K562 (cell line): ENCODE measurements at regions not wholly inside any gene's neighbourhood (a gene's known extent, or its start where the extent isn't known, plus 50 kb on each side); places are given as distances from the start of the nearest gene placed in this dataset.

Experiments
- ATAC-seq: fragments of 200-7000 bp; cut with Tn5 transposase; 3 replicates; pipeline ENCODE4 v1.9.1; 2020; ENCODE audit warnings: moderate library complexity
- BruUV-seq: library from RNA; stranded (reverse); fragments of 400-500 nt; replicated peaks from 2 replicates; lab custom pipeline; 2021; lab: Mats Ljungman, UMichigan
- CTCF ChIA-PET: fragments of 300-600 bp; formaldehyde crosslinking; extraction: SDS; loops from one replicate; lab custom pipeline; 2021; ENCODE audit warnings: low intra/inter-chr PET ratio; lab: Yijun Ruan, JAX
- POLR2A ChIA-PET: fragments of 300-600, 350-650 bp; sonication (Branson Sonifier 250); formaldehyde crosslinking; extraction: SDS; loops from one replicate; lab custom pipeline; 2021; ENCODE audit warnings: antibody characterized with exemption, inconsistent platforms; lab: Yijun Ruan, JAX
- DNase-seq, 4 experiments: peaks; one replicate each; pipeline versions ENCODE4 v3.0.0 to v3.0.0-alpha.2; 2011 to 2018; ENCODE audit warnings: low spot score in 3 of 4, mixed read lengths in 3 of 4; ENCODE audit errors: extremely low read depth in 1 of 4
- FAIRE-seq: peaks from 2 replicates; lab custom pipeline; 2011; peaks lifted over from hg19 to GRCh38; lab: Jason Lieb, UNC
- H2AFZ ChIP-seq: 2 replicates; pipeline ENCODE4 v1.6.0; 2011; ENCODE audit warnings: low read depth, low read length, control low read depth, inconsistent platforms
- H3K27ac ChIP-seq: fragments of 200-600 bp; 3 replicates; pipeline ENCODE4 v1.8.0; 2011; ENCODE audit warnings: low read depth, mild to moderate bottlenecking, control low read depth, inconsistent platforms, low read length, moderate library complexity, mixed read lengths; ENCODE audit errors: extremely low read depth
- H3K27me3 ChIP-seq, 2 experiments: fragments of 300-600 bp in 1 of 2; 2 replicates in 1 of 2; 3 replicates in 1 of 2; pipeline versions ENCODE4 v1.6.0 to v1.8.0; 2011; ENCODE audit warnings: inconsistent platforms in 2 of 2, low read length in 2 of 2, mild to moderate bottlenecking in 1 of 2, mixed read lengths in 1 of 2, moderate library complexity in 1 of 2; ENCODE audit not compliant: control insufficient read depth in 2 of 2, insufficient read depth in 2 of 2
- H3K36me3 ChIP-seq: fragments of 300-600 bp; 3 replicates; pipeline ENCODE4 v1.8.0; 2011; ENCODE audit warnings: mild to moderate bottlenecking, low read length, inconsistent platforms; ENCODE audit not compliant: control insufficient read depth, insufficient read depth
- H3K4me1 ChIP-seq, 2 experiments: fragments of 200-600 bp in 1 of 2; replicated peaks in 1 of 2; 2 replicates in 1 of 2; 3 replicates in 1 of 2; pipeline versions ENCODE4 v1.5.1 to v1.8.0; 2011; ENCODE audit warnings: inconsistent platforms in 2 of 2, low read length in 2 of 2, mild to moderate bottlenecking in 1 of 2, mixed read lengths in 1 of 2, moderate library complexity in 1 of 2; ENCODE audit not compliant: control insufficient read depth in 2 of 2, insufficient read depth in 2 of 2
- H3K4me2 ChIP-seq: 2 replicates; pipeline ENCODE4 v1.6.1; 2011; ENCODE audit warnings: low read length, control low read depth, inconsistent platforms, mixed read lengths; ENCODE audit not compliant: insufficient read depth
- H3K4me3 ChIP-seq: fragments of 200-600 bp; sonication (generic), shearing (Covaris generic); 2 replicates; pipeline ENCODE4 v1.5.1; 2016; ENCODE audit warnings: control low read depth, inconsistent platforms
- H3K79me2 ChIP-seq: fragments of 200-600 bp; 3 replicates; pipeline ENCODE4 v1.8.0; 2011; ENCODE audit warnings: low read length, inconsistent platforms; ENCODE audit not compliant: control insufficient read depth, insufficient read depth
- H3K9ac ChIP-seq, 2 experiments: 2 replicates each; pipeline versions ENCODE4 v1.6.0 to v1.6.1; 2011; ENCODE audit warnings: low read depth in 2 of 2, low read length in 2 of 2, control low read depth in 1 of 2, inconsistent platforms in 1 of 2, mild to moderate bottlenecking in 1 of 2, mixed read lengths in 1 of 2; ENCODE audit not compliant: insufficient read depth in 1 of 2
- H3K9me1 ChIP-seq: one replicate; pipeline ENCODE4 v1.6.0; 2011; ENCODE audit warnings: inconsistent platforms, mild to moderate bottlenecking, low read length, moderate library complexity; ENCODE audit not compliant: control insufficient read depth, insufficient read depth
- H3K9me3 ChIP-seq: replicated peaks from 2 replicates; pipeline ENCODE4 v1.5.1; 2011; ENCODE audit warnings: low read depth, low read length, inconsistent platforms; ENCODE audit not compliant: control insufficient read depth, insufficient read depth
- H4K20me1 ChIP-seq: replicated peaks from 2 replicates; pipeline ENCODE4 v1.6.1; 2011; ENCODE audit warnings: low read length, inconsistent platforms, mixed read lengths; ENCODE audit not compliant: control insufficient read depth, insufficient read depth
- CTCF ChIP-seq, 3 experiments: IDR thresholded peaks in 2 of 3; conservative IDR thresholded peaks in 1 of 3; 2 replicates each; pipeline ENCODE4 v1.5.1; 2011 to 2012; ENCODE audit warnings: low read length in 3 of 3, mild to moderate bottlenecking in 3 of 3, control low read depth in 2 of 3, improper control_type of control experiment in 1 of 3, inconsistent platforms in 1 of 3, low read depth in 1 of 3, mixed read lengths in 1 of 3, moderate library complexity in 1 of 3; ENCODE audit not compliant: insufficient read depth in 2 of 3
- EGR1 ChIP-seq: fragments of 450-650 bp; conservative IDR thresholded peaks from 2 replicates; pipeline ENCODE4 v1.6.1; 2017; ENCODE audit warnings: mild to moderate bottlenecking
- FOXK1 ChIP-seq: sonication (generic); formaldehyde crosslinking; IDR thresholded peaks from 2 replicates; pipeline ENCODE4 v1.8.0; 2022; ENCODE audit warnings: missing genetic modification reagents, mild to moderate bottlenecking, borderline replicate concordance
- GATA2 ChIP-seq: sonication (generic); formaldehyde crosslinking; IDR thresholded peaks from 2 replicates; pipeline ENCODE4 v1.4.0; 2020; ENCODE audit warnings: mild to moderate bottlenecking, missing genetic modification reagents
- HNRNPK ChIP-seq: fragments of 200-400 bp; formaldehyde crosslinking; IDR thresholded peaks from one replicate; pipeline ENCODE4 v1.6.1; 2018; ENCODE audit warnings: mild to moderate bottlenecking, low read depth, low read length; ENCODE audit not compliant: poor library complexity, severe bottlenecking
- L3MBTL2 ChIP-seq: fragments of 450-650 bp; IDR thresholded peaks from 2 replicates; pipeline ENCODE4 v1.6.1; 2016; ENCODE audit warnings: mild to moderate bottlenecking, moderate library complexity
- MAZ ChIP-seq, 2 experiments: fragments of 450-650 bp in 1 of 2; sonication (generic) in 1 of 2; formaldehyde crosslinking; IDR thresholded peaks in 1 of 2; conservative IDR thresholded peaks in 1 of 2; 2 replicates each; pipeline versions ENCODE4 v1.4.0 to v1.5.0; 2020; ENCODE audit warnings: mild to moderate bottlenecking in 1 of 2, missing genetic modification reagents in 1 of 2
- MEIS2 ChIP-seq: fragments of 450-650 bp; IDR thresholded peaks from 2 replicates; pipeline ENCODE4 v1.6.1; 2014; ENCODE audit warnings: mild to moderate bottlenecking; ENCODE audit not compliant: partially characterized antibody
- MXI1 ChIP-seq: IDR thresholded peaks from 2 replicates; pipeline ENCODE4 v1.6.1; 2011; ENCODE audit warnings: low read depth, mild to moderate bottlenecking, improper control_type of control experiment, low read length
- PKNOX1 ChIP-seq: fragments of 450-650 bp; IDR thresholded peaks from 2 replicates; pipeline ENCODE4 v1.6.1; 2016
- RAD21 ChIP-seq, 2 experiments: fragments of 250-450 bp in 1 of 2; fragments of 450-650 bp in 1 of 2; sonication (Bioruptor Pico) in 1 of 2; formaldehyde crosslinking in 1 of 2; IDR thresholded peaks in 1 of 2; conservative IDR thresholded peaks in 1 of 2; 2 replicates each; pipeline versions ENCODE4 v1.4.0 to v1.8.0; 2020 to 2022; ENCODE audit warnings: mild to moderate bottlenecking in 2 of 2, moderate library complexity in 1 of 2
- RBM22 ChIP-seq: fragments of 200-400 bp; formaldehyde crosslinking; IDR thresholded peaks from 2 replicates; pipeline ENCODE4 v1.6.1; 2018; ENCODE audit warnings: low read length, low read depth; ENCODE audit not compliant: poor library complexity, severe bottlenecking
- SMARCC2 ChIP-seq: fragments of 450-650 bp; IDR thresholded peaks from 2 replicates; pipeline ENCODE4 v1.6.1; 2017; ENCODE audit warnings: antibody characterized with exemption, moderate library complexity, mild to moderate bottlenecking, low read depth
- VEZF1 ChIP-seq: fragments of 200-800 bp; sonication (Bioruptor generic); IDR thresholded peaks from 2 replicates; pipeline ENCODE4 v1.6.1; 2017; ENCODE audit warnings: missing genetic modification characterization, missing compliant biosample characterization
- ZNF124 ChIP-seq: sonication (generic); formaldehyde crosslinking; IDR thresholded peaks from 2 replicates; pipeline ENCODE4 v1.8.1; 2022; ENCODE audit warnings: missing genetic modification reagents
- WGBS: fragments of 100-300 bp; shearing (Covaris generic); methylation state at CpG from one replicate; pipeline ENCODE4 v1.1.6; 2016; ENCODE audit warnings: low coverage, mixed read lengths; ENCODE audit not compliant: insufficient coverage; ENCODE audit errors: missing lambda C conversion rate; 5-methylcytosine and 5-hydroxymethylcytosine counted together
- in situ Hi-C: fragments of 300-500 bp; cut with MboI; formaldehyde crosslinking; loops from 4 replicates; pipeline ENCODE4 v1.15.0; 2018; ENCODE audit warnings: inconsistent platforms, mixed read lengths
- intact Hi-C: fragments of 100-400 bp; cut with micrococcal nuclease; formaldehyde crosslinking; loops from 2 replicates; pipeline ENCODE4 v1.14.2; 2022

GRCh38 chr2:204108330-204108751 is 171.8 kb downstream of the ICOS start:
- H3K9ac ChIP-seq: no peak overlapping the region
- no peak overlapping the region for H2AFZ ChIP-seq
- TF ChIP-seq RBM22 (no peak), VEZF1 (CRISPR knock-in tag) (peak; percentile 64), GATA2 (CRISPR knock-in tag) (no peak), MAZ (CRISPR knock-in tag; conservative IDR thresholded peaks at IDR 0.05 in 1 of 2, IDR thresholded peaks at IDR 0.05 in 1 of 2) (0 out of 4 replicates have a peak, but pooled peaks of 1 of the 2 experiments have one; percentile 40), RAD21 (CRISPR knock-in tag; conservative IDR thresholded peaks at IDR 0.05 in 1 of 2, IDR thresholded peaks at IDR 0.05 in 1 of 2) (peak in 1 of 2 experiments; percentile 33; a peak in 2 of 4 replicates), MXI1 (no peak), HNRNPK (no peak), L3MBTL2 (no peak), FOXK1 (CRISPR knock-in tag) (no peak), ZNF124 (no peak), SMARCC2 (no peak), EGR1 (peak; percentile 40; the same call in 1 of the 2 replicates), MEIS2 (peak; percentile 50), PKNOX1 (peak; percentile 26; the same call in 1 of the 2 replicates), CTCF (IDR thresholded peaks at IDR 0.05 in 2 of 3, conservative IDR thresholded peaks at IDR 0.05 in 1 of 3; ENCODE audit: insufficient read depth in 2 of 3, low read depth in 1 of 3, low read length in 3 of 3) (peak; percentile 32 to 37 (median 36); a peak in 3 of 6 replicates)

More at GRCh38 chr2:204108330-204108751, 171.8 kb downstream of the ICOS start:
- Histone ChIP-seq H3K27ac (no peak overlapping the region), H3K4me2 (no peak overlapping the region), H3K4me3 (no peak overlapping the region), H3K27me3 (peaks cover 0 to 11% of the 10 kb centered on the region in 2 experiments; a peak in 2 of 5 replicates), H3K9me1 (no peaks in the 10 kb centered on the region), H3K4me1 (no peaks in the 10 kb centered on the region), H3K36me3 (no peaks in the 10 kb centered on the region), H4K20me1 (no peaks in the 10 kb centered on the region), H3K9me3 (no peaks in the 10 kb centered on the region), H3K79me2 (no peaks in the 10 kb centered on the region)
- ChIA-PET POLR2A (no interaction called here), CTCF (interaction anchor here (0.7 kb wide), 1 partner anchor 1576 kb away, joined by 3 read pairs; no protein-coding TSS in a partner anchor)
- FAIRE-seq: peak; percentile 37
- in situ Hi-C loops: no loop called here
- DNase-seq: peak; percentile 42 to 72 (median 66)
- no TSS peak for BruUV-seq
- intact Hi-C loops: loop anchor here (1.0 to 2.0 kb wide), 2 partner anchors 37 to 70 kb away; no protein-coding TSS in a partner anchor
- ATAC-seq: peak; percentile 81
- WGBS: 0% methylated on average over 3 of the region's 3 CpGs
